ENCODE measurements at regions not wholly inside any gene's neighbourhood (a gene's known extent, or its start where the extent isn't known, plus 50 kb on each side); places are given as distances from the start of the nearest gene placed in this dataset.

DNA sequence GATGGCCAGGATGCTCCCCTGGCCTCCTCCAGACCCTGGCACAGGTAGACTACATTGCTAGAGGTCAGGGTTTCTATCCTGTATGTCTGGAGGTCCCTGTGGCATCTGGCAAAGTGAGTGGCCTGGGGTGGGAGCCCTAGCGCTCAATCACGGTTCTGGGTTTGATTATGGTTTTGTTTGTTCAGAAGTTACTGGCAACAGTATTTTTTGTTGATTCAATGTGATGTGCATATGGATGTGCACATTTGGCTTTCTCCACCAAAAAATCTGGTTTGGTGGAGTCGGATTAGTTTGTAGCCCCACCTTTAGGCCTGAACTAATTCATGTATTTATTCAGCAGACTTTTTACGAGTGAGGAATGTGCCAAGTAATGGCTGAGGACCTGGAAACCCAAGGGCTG, 109.7 kb downstream of the VEGFA start:
- no peak for DNase-seq

DNA sequence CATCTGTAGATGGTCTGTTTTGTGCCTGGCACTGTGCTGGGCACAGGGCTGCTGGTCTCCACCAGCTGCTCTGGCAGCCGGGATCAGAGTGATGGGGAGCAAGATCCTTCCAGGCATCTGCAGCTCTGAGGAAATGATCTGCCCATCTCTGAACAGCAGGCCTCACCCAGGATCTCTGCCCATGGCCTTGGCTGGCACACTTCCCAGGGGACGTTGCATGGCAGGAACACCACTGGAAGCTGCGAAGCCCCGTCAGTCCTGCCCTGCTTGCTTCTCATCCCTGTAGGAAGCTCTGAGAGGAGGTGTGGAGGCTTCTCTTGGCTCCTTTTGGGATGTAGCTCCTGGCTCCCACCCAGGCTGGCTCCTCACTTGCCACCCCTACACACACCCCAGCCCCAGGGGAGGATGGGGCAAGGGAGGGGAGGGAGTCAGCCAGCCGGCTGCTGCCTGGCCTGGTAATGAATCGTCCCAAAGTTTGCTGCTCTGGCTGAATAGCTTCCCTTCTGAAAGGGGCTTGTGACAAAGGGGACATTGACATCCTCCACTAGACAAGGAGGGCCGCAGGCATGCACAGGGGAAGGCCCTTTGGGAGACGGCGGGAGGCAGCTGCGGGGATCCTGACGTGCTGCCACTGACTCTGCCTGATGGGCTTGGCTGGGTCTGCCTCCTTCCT, 108.9 kb downstream of the VEGFA start:
- no peak for DNase-seq

DNA sequence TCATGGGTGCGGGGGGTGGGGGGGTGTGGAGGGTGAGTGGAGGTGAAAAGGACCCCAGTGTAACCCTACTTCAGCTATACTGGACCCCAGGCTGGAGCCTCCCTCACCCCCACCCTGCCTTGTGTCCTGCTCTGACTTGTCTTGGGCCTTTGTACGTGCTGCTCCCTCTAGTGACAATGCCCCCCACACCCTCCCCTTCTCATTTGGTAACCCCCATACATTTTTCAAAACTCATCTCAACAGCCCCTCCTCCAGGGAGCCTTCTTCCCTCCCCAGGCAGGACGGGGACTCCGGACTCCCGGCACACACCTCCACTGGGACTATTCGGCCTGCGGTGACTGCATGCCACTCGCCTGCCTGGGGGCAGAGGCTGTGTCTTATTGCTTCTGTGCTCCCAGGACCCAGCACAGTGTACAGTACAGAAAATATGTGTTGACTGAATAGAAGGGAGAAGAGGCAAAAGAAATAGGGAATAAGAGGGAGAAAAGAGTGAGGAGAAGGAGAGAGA, 108.2 kb downstream of the VEGFA start:
- no peak for DNase-seq

DNA sequence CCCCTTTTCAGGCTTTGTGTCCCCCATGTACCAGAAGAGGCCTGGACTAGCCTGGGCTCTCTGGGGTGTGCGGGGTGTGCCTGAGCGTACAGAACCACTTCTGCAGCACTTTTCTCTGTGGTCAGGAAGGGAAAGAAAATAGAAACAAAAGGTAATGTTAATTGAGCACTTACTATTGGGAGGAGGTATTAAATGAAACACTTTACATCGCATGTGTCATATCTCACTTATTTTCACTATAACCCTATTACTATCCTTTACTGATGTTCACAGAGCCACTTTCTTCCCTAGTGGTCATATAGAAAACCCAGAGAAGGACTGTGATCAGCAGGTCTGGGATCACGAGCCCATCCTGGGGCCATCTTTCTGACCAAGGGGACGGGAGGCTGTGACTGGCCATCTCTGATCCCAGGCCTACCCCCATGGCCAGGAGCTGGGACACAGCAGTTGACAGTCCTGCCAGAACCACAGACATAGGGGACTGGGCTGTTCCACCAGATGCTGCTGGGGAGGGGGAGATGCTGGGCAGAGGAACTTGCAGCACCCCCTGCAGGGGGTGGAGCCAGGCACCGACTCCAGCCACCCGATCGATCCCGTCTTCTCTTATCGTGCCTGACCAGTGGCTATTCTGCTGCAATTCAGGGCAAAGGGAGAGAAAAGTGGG, 107.6 kb downstream of the VEGFA start:
- DNase-seq: no peak

DNA sequence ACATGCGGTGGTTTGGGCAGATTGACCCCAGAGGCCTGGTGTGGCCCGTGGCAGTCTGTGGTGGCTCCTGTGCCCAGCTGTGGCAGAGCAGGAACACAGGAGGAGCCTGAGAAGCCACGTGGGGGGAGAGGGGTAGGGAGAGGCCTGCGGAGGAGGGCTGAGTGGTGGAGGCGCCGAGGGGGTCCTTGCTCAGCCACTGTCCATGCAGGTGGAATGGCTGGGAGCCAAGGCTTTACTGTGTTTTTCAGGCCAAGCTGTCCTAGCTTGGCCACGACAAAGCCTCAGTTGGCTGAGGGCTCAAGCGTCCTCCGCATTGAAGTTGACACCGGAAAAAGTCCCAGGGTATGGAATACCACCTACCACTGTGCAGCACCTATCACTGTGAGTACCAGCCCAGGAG, 107.0 kb downstream of the VEGFA start:
- no peak for DNase-seq

DNA sequence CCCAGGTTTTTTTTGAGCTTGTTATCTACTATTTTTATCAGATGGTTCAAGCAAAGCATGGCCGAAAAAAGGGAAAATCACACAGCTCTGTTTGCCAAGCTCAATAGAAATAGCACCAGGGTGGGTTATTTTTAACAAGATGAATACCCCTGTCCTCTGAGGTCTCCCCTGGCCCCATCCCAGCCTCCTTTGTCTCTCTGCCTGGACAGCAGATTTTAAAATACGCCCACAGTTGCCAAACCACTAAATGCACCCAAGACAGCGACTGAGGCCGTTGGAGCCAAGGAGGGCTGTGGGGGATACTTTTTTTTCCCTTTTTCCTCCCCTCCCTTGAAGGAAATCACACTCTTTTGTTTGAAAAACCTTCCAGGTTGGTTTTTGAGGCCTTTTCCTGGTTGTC, 106.6 kb downstream of the VEGFA start:
- no peak for DNase-seq

DNA sequence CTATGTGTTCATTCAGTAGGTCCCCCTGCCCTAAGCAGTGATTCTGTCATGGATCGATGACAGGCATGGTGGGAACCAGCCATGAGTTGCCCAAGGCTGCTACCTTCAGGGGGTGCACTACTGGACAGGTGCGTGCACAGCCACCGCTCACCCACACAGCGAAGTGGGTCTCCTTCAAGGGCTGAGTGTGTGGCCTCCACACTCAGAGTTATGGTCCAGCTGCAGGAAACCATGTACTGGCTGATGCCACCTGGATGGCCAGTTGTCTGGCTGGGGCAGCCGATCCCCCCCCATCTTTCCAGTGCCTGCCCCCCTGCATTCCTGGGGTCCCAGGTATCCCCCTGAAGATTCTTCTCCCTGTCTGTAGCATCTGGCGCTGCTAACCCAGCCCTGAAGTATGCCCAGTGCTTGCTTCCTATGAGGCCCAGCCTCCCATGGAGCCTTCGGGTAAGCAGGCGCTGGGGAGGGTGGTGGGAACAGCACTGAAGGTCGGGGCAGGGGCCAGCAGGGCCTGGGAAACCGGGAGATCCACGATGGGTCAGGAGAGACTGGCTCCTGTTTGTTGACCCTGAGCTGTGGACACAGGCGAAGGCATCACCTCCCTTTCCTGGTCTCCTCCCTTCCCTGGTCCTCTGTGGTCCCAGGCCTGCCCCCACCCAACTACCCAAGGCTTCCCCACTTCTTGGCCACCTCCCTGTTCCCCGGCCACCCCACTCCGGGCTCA, 106.0 kb downstream of the VEGFA start:
- DNase-seq: no peak

DNA sequence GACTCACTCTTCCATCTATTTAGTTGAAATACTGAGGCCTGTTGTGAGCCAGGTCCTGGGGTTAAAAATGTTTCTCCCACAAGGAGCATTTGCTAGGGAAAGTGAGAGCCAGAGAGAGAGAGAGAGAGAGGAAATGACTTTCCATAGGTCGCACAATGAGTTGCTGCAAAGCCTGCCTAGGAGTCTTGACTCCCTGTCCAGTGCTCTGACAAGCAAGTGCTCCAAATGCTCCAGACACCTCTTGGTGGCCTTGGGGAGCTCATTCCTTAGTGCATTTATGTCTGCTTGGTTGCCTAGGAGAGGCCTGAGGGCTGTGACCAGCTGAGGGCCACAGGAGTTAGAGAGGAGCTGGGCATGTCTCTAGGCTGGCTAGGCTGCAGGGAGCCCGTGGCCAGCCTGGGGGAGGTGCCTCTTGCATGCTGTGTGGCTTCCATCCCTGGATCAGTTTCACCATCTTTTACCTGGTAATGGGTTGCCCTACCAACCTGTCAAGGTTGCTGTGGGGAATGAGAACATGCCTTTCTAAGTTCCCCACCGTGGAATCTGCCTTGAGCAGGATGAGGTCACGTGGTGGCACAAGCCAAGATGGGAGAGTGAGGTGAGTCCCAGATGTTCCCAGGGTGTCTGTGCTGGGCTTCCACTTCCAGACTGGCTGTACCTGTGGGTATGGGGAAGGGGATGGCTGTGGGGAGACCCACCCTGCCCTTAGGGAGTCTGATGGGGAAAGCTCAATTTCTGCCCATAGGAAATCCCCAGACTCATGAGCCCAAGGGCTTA, 105.0 kb downstream of the VEGFA start:
- no peak for DNase-seq

DNA sequence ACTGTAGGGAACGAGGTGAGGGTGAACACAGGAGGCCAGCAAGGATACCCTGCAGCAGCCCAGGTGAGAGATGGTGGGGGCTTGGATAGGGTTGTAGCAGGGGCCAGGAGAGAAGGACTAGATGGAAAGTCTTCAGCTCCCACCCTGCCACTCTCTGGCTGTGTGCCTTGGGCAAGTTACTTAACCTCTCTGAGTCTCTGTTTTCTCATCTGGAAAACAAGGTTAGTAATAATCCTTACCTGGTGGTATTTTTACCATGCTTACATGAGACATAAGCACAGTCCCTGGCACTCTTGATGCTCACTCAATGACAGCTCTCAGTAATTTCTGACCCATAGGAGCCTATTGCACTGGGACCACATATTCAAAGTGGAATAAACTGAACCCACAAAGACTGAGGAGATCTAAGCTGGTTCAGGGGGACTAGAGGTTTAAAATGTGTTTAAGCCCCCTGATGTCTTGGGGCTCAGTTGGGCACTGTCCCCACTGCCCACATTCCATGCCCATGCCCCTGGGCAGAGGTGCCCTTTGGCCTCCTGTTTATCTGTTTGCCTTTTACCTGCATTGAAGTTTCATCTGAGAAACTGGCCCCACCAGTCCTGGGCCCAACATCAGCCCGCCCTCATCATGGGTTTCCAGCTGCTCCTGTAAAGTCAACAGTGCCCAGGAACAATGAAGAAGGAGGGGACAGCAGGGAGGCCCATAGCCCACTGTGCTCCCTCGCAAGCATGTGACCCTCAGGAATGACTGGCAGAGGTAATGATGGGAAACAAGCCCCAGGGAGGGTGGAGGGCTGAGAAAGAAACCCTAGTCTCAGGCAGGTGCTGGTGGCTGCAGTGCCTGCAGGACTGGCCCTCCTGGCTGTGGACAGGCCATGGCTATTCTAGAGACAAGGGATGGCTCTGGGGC, 104.0 kb downstream of the VEGFA start:
- DNase-seq: no peak

DNA sequence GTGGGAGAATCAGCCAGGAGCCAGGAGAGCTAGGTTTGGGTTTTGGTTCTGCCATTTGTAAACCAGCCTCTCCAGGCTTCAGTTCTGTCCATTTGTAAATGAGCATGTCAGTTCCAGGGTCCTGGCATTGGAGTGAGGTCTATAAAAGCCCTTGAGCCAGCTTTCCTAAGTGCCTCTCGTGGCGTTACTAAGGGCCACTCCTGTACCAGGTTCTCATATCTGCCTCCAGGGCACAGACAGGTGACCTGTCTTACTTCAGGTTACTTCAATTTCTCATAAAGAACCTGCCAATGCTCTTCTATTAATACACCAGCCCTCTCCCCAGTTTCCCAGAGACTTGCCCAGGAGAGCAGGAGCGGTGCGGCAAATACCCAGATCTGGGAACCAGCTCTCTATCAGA, 101.9 kb downstream of the VEGFA start:
- no peak for DNase-seq

DNA sequence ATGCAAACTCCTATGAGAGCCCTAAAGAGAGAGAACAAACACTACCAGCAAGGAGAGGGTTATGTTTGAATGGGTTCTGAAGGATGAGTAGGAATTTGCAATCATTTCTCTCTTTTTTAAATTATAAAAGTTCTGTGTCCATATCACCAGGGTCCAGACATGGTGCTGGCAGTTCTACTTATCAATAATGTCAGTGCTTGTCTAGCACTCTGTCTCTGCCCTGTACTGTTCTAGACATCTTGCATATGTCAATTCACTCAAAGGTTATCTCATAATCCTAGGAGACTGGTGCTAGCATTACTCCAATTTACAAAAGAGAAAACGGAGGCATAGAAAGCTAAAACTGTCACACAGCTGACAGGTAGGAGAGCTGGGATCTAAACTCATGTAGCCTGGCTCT, 101.3 kb downstream of the VEGFA start:
- DNase-seq: no peak

DNA sequence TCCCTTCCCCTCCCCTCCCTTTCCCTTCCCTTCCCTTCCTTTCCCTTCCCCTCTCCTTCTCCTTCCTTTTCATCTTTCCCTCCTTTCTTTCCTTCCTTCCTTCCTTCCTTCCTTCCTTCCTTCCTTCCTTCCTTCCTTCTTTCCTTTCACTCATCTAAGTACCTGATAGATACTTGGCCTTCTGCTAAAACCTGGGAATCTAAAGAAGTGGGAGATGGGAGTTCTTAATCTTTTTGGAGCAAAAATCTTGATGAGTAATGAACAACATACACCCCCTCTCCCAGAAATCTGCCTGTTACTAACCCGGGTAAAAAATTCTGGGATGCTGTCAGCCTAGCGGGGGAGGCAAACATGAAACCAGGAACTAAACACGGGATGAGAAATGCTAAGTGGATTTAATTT, 100.7 kb downstream of the VEGFA start:
- DNase-seq: no peak

DNA sequence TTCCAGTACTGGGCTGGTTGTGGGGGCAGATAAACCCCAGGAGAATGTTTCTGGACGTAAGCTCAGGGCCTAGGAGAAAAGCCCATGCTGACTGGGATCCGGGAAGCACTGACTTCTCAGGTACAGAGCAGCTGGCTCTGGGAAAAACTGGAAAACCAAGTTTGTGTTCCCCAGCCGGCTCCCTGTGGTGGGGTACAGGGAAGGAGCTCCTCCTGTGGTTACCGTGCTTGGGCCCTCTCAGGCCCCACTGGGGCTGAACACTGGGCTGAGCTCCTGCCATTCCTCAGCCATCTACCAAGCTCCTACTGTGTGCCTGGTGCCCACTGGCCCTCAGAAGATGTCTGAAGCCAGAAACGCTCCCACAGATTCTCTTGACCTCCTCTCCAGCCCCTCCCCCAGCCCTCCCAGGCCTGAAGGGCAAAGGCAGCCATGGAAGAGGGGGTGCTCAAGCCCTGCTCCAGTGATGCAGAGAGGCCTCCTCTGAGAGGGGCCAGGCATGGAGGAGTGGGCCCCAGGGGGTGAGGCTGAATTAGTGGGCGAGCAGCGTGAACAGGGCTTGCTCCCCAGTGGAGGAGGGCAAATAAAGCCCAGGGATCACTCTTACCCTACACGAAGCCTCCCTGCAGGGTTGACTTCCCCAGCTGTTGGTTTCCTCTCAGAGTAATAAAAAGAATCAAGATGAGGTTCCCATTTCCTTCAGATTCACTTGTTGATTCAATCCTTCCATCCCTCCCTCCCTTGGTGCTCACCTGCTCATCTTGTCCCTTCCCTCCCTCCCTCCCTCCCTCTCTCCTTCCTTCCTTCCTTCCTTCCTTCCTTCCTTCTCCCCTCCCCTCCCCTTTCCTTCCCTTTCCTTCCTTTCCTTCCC, 100.0 kb downstream of the VEGFA start:
- no peak for DNase-seq

DNA sequence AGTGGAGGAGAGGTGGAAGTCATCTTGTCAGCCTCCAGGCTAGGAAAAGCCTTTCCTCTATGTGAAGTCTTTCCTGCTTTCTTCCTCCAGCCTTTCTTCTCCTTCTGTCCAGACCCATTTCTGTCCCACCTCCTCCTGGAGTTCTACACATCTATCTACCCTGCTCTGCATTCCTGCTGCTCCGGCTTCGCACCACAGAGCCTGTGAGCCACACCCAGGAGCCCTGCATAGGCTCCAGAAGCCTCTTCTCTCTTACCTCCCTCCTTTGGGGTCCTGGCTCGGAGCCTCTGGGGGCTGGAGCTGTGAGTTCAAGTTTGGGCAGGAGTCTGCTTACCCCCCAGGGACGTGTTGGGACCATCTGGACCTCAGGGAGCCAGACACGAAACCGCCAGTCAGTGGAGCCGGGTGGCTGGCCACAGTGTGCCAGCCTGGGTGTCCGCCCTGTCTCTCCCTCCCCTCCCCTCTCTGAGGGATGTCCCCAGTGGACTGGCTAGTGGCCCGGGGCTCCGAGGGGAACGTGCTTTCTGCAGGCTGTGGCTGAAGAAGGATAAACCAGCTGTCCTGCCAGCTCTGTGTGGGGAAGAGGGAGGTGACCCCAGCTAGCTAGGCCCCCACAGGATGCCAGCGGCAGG, 99.2 kb downstream of the VEGFA start:
- no peak for DNase-seq

DNA sequence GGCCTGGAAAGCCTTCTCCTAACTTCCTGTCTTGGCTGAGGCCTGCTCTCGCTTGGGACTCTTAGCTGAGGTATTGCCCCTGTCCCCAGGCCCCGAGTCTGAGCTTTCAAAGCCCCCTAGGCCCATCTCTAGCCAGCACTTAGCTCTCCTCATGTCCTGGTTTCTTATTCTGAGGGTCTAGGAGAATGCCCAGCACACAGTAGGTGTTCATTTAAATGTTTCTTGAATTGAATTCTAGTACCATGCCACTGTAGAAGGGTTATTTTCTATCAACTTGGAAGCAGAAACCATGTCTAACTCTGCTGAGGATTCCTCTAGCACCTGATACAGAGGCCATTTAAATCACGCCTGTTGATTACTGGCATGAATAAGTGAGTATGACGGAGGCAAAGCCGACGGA, 98.5 kb downstream of the VEGFA start:
- no peak for DNase-seq

DNA sequence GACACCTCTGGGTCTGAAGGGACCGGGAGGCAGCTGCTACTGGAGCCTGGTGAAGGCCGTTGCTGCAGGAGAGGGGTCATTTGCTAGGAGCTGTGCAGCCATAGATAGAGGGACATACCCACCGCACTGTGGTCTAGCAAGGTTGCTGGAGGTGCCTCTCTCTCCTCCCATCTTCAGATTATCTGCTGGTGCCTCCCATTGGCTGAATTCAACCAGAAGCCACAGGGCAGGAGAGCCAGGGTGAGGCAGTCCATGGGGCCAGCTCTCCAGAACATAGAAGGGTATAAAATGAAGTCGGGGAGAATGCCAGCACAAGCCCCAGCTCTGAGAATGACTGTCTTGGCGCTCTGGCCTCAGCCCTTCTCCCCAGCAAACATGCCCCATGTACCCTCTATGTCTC, 98.0 kb downstream of the VEGFA start:
- no peak for DNase-seq

DNA sequence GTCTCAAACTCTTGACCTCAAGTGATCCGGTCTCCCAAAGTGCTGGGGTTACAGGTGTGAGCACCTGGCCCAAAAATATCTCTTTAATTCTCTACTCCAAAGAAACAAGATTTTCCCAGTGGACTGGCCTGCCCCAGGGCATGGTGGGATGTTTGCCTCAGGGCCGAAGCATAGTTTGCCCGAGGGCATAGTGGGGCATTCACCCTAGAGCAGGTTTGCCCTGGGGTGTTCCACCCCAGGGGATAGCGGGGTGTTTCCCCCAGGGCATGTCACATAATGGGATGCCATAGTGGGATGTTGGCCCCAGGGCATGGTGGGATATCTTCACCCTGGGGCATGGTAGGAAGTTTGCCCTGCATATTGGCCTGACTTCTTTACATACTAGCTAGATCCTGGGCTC, 97.2 kb downstream of the VEGFA start:
- no peak for DNase-seq

DNA sequence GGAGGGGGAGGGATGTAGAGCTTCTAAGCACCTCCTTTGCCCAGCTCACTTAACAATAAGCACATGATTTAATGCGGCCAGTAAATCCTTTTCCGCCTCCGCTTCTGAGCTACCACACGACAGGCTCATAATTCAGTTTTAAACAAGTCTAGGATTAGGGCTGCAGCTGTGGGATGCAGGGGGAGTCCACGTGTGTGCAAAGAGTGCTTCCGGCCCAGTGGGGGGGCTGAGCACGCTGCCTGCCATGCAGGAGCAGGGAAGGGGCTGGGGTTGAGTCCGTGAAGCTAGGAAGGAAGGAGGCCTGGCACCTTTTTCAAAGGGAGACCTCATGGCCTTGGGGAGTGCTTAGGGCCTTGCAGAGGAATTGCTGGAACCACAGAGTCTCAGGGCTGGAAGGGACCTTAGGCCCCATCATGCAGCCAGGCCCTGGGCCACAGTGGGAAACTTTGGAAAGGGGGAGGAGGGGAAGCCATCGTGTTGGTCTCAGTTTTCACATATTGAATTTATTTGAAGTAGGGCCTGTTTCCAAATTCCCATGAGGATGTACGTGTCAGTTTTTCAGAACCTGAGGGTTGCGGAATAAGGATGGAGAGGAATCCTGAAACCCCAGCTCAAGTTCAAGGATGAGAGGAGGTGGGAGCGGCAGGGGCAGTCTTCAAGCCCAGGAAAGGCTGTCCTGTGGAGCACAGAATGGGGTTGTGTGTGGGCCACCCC, 96.1 kb downstream of the VEGFA start:
- no peak for DNase-seq

DNA sequence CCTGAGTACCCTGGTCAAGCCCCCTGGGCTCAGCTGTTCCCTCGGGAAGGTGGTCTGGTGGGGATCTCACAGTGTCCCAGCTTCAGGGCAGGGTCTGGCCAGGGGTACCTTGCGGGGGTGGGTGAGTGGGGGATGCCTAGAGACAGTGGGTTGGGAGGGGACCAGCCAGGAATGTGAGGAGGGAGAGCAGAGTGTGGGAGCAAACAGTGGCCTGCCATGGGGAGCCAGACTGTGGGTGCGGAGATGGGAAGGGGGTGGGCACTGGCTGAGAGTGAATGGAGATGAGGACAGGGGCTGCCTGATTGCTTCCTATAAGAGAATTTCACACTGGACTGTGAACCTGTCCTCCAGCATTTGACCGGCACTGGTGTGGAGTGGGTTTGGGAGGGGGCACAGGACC, 95.1 kb downstream of the VEGFA start:
- no peak for DNase-seq

DNA sequence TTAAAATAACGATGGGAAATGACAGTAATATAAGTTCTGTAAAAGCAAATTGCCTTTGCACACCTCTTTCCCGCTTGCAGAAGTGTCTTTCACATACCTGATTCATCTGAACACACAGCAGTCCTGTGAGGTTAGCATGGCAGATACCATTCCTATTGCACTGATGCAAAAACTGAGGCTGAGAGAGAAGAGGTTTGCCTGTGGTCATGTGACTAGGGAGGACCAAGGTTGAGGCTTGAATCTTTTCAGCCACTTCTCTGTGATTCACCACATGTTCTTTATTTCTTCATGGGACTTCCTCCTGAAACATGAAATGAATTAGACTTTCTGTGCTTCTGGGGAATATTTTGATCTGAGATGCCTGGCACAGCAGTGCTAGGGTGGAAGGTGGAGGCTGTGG, 92.9 kb downstream of the VEGFA start:
- DNase-seq: no peak
